Thyroid gland (tissue), 4 donors: ENCODE measurements at regions not wholly inside any gene's neighbourhood (a gene's known extent, or its start where the extent isn't known, plus 50 kb on each side); places are given as distances from the start of the nearest gene placed in this dataset.

Source experiments
- CTCF ChIP-seq, 6 experiments: fragments of 200-600 bp in 3 of 6; fragments of 450-650 bp in 3 of 6; sonication (generic) in 3 of 6; IDR thresholded peaks; one replicate each; pipeline ENCODE4 v1.5.1; 2016 to 2019; ENCODE audit warnings: antibody characterized with exemption in 6 of 6, mild to moderate bottlenecking in 2 of 6, inconsistent platforms in 1 of 6, moderate library complexity in 1 of 6
- POLR2A ChIP-seq, 2 donors: fragments of 450-650 bp; IDR thresholded peaks; one replicate each; pipeline ENCODE4 v1.6.1; 2017; ENCODE audit warnings: antibody characterized with exemption in 2 of 2, mild to moderate bottlenecking in 2 of 2, moderate library complexity in 1 of 2

DNA sequence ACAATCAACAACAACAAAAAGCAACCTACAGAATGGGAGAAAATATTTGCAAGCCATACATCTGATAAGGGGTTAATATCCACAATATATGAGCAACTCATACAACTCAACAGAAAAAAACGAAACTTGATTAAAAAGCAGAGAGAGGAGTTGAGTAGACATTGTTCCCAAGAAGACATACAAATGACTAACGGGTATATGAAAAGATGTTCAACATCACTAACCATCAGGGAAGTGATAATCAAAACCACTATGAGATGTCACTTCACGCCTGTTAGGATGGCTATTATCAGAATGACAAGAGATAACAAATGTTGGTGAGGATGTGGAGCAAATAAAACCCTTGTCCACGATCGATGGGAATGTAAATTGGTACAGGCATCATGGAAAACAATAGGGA is 145.9 kb downstream of the NRN1 start:
- TF ChIP-seq CTCF (IDR thresholded peaks at IDR 0.05) (no peak), POLR2A (IDR thresholded peaks at IDR 0.05) (no peak)
